K562 (cell line): ENCODE measurements at regions not wholly inside any gene's neighbourhood (a gene's known extent, or its start where the extent isn't known, plus 50 kb on each side); places are given as distances from the start of the nearest gene placed in this dataset.

Experiments used
- ATAC-seq: fragments of 200-7000 bp; cut with Tn5 transposase; 3 replicates; pipeline ENCODE4 v1.9.1; 2020; ENCODE audit warnings: moderate library complexity
- BruUV-seq: library from RNA; stranded (reverse); fragments of 400-500 nt; replicated peaks from 2 replicates; lab custom pipeline; 2021; lab: Mats Ljungman, UMichigan
- CTCF ChIA-PET: fragments of 300-600 bp; formaldehyde crosslinking; extraction: SDS; loops from one replicate; lab custom pipeline; 2021; ENCODE audit warnings: low intra/inter-chr PET ratio; lab: Yijun Ruan, JAX
- POLR2A ChIA-PET: fragments of 300-600, 350-650 bp; sonication (Branson Sonifier 250); formaldehyde crosslinking; extraction: SDS; loops from one replicate; lab custom pipeline; 2021; ENCODE audit warnings: antibody characterized with exemption, inconsistent platforms; lab: Yijun Ruan, JAX
- DNase-seq, 4 experiments: peaks; one replicate each; pipeline versions ENCODE4 v3.0.0 to v3.0.0-alpha.2; 2011 to 2018; ENCODE audit warnings: low spot score in 3 of 4, mixed read lengths in 3 of 4; ENCODE audit errors: extremely low read depth in 1 of 4
- FAIRE-seq: peaks from 2 replicates; lab custom pipeline; 2011; peaks lifted over from hg19 to GRCh38; lab: Jason Lieb, UNC
- H2AFZ ChIP-seq: 2 replicates; pipeline ENCODE4 v1.6.0; 2011; ENCODE audit warnings: low read depth, low read length, control low read depth, inconsistent platforms
- H3K27ac ChIP-seq: fragments of 200-600 bp; 3 replicates; pipeline ENCODE4 v1.8.0; 2011; ENCODE audit warnings: low read depth, mild to moderate bottlenecking, control low read depth, inconsistent platforms, low read length, moderate library complexity, mixed read lengths; ENCODE audit errors: extremely low read depth
- H3K27me3 ChIP-seq, 2 experiments: fragments of 300-600 bp in 1 of 2; 2 replicates in 1 of 2; 3 replicates in 1 of 2; pipeline versions ENCODE4 v1.6.0 to v1.8.0; 2011; ENCODE audit warnings: inconsistent platforms in 2 of 2, low read length in 2 of 2, mild to moderate bottlenecking in 1 of 2, mixed read lengths in 1 of 2, moderate library complexity in 1 of 2; ENCODE audit not compliant: control insufficient read depth in 2 of 2, insufficient read depth in 2 of 2
- H3K36me3 ChIP-seq: fragments of 300-600 bp; 3 replicates; pipeline ENCODE4 v1.8.0; 2011; ENCODE audit warnings: mild to moderate bottlenecking, low read length, inconsistent platforms; ENCODE audit not compliant: control insufficient read depth, insufficient read depth
- H3K4me1 ChIP-seq, 2 experiments: fragments of 200-600 bp in 1 of 2; replicated peaks in 1 of 2; 2 replicates in 1 of 2; 3 replicates in 1 of 2; pipeline versions ENCODE4 v1.5.1 to v1.8.0; 2011; ENCODE audit warnings: inconsistent platforms in 2 of 2, low read length in 2 of 2, mild to moderate bottlenecking in 1 of 2, mixed read lengths in 1 of 2, moderate library complexity in 1 of 2; ENCODE audit not compliant: control insufficient read depth in 2 of 2, insufficient read depth in 2 of 2
- H3K4me2 ChIP-seq: 2 replicates; pipeline ENCODE4 v1.6.1; 2011; ENCODE audit warnings: low read length, control low read depth, inconsistent platforms, mixed read lengths; ENCODE audit not compliant: insufficient read depth
- H3K4me3 ChIP-seq: fragments of 200-600 bp; sonication (generic), shearing (Covaris generic); 2 replicates; pipeline ENCODE4 v1.5.1; 2016; ENCODE audit warnings: control low read depth, inconsistent platforms
- H3K79me2 ChIP-seq: fragments of 200-600 bp; 3 replicates; pipeline ENCODE4 v1.8.0; 2011; ENCODE audit warnings: low read length, inconsistent platforms; ENCODE audit not compliant: control insufficient read depth, insufficient read depth
- H3K9ac ChIP-seq, 2 experiments: 2 replicates each; pipeline versions ENCODE4 v1.6.0 to v1.6.1; 2011; ENCODE audit warnings: low read depth in 2 of 2, low read length in 2 of 2, control low read depth in 1 of 2, inconsistent platforms in 1 of 2, mild to moderate bottlenecking in 1 of 2, mixed read lengths in 1 of 2; ENCODE audit not compliant: insufficient read depth in 1 of 2
- H3K9me1 ChIP-seq: one replicate; pipeline ENCODE4 v1.6.0; 2011; ENCODE audit warnings: inconsistent platforms, mild to moderate bottlenecking, low read length, moderate library complexity; ENCODE audit not compliant: control insufficient read depth, insufficient read depth
- H3K9me3 ChIP-seq: replicated peaks from 2 replicates; pipeline ENCODE4 v1.5.1; 2011; ENCODE audit warnings: low read depth, low read length, inconsistent platforms; ENCODE audit not compliant: control insufficient read depth, insufficient read depth
- H4K20me1 ChIP-seq: replicated peaks from 2 replicates; pipeline ENCODE4 v1.6.1; 2011; ENCODE audit warnings: low read length, inconsistent platforms, mixed read lengths; ENCODE audit not compliant: control insufficient read depth, insufficient read depth
- CHD1 ChIP-seq: fragments of 200-600 bp; sonication (generic); IDR thresholded peaks from one replicate; pipeline ENCODE4 v1.6.1; 2012; ENCODE audit warnings: mild to moderate bottlenecking, moderate library complexity, low read length, inconsistent platforms
- HDAC8 ChIP-seq: fragments of 450-650 bp; IDR thresholded peaks from 2 replicates; pipeline ENCODE4 v1.6.1; 2016; ENCODE audit warnings: mild to moderate bottlenecking, missing genetic modification characterization, moderate library complexity, missing compliant biosample characterization
- HDGF ChIP-seq: fragments of 450-650 bp; IDR thresholded peaks from 2 replicates; pipeline ENCODE4 v1.6.1; 2016
- MCM5 ChIP-seq: fragments of 450-650 bp; IDR thresholded peaks from 2 replicates; pipeline ENCODE4 v1.6.1; 2016; ENCODE audit warnings: low read depth
- MTA3 ChIP-seq: fragments of 450-650 bp; formaldehyde crosslinking; IDR thresholded peaks from 2 replicates; pipeline ENCODE4 v1.6.1; 2017; ENCODE audit warnings: mild to moderate bottlenecking, borderline replicate concordance
- MTF1 ChIP-seq: fragments of 250-450 bp; sonication (Bioruptor Pico); IDR thresholded peaks from 2 replicates; pipeline ENCODE4 v1.9.0; 2021; ENCODE audit warnings: moderate library complexity, mild to moderate bottlenecking, inconsistent platforms, borderline replicate concordance
- NONO ChIP-seq, 2 experiments: fragments of 200-400 bp in 1 of 2; fragments of 450-650 bp in 1 of 2; formaldehyde crosslinking in 1 of 2; IDR thresholded peaks; 2 replicates each; pipeline ENCODE4 v1.6.1; 2017; ENCODE audit warnings: low read depth in 2 of 2, mild to moderate bottlenecking in 2 of 2, moderate library complexity in 2 of 2, low read length in 1 of 2
- SP1 ChIP-seq: sonication (generic); formaldehyde crosslinking; IDR thresholded peaks from 2 replicates; pipeline ENCODE4 v1.8.1; 2022; ENCODE audit warnings: mild to moderate bottlenecking, missing genetic modification reagents
- SRSF1 ChIP-seq: fragments of 200-400 bp; formaldehyde crosslinking; IDR thresholded peaks from 2 replicates; pipeline ENCODE4 v1.6.1; 2017; ENCODE audit warnings: mild to moderate bottlenecking, low read depth, low read length, moderate library complexity
- ZNF121 ChIP-seq: sonication (generic); formaldehyde crosslinking; conservative IDR thresholded peaks from 2 replicates; pipeline ENCODE4 v1.8.0; 2022; ENCODE audit warnings: missing genetic modification reagents
- ZNF175 ChIP-seq: fragments of 200-800 bp; sonication (Bioruptor generic); IDR thresholded peaks from 2 replicates; pipeline ENCODE4 v1.6.1; 2016; ENCODE audit warnings: low read depth, mild to moderate bottlenecking, missing genetic modification characterization, missing compliant biosample characterization
- ZNF24 ChIP-seq: fragments of 450-650 bp; IDR thresholded peaks from 2 replicates; pipeline ENCODE4 v1.6.1; 2016
- ZNF75A ChIP-seq: fragments of 450-650 bp; formaldehyde crosslinking; IDR thresholded peaks from 2 replicates; pipeline ENCODE4 v1.4.0; 2020; ENCODE audit warnings: mild to moderate bottlenecking
- WGBS: fragments of 100-300 bp; shearing (Covaris generic); methylation state at CpG from one replicate; pipeline ENCODE4 v1.1.6; 2016; ENCODE audit warnings: low coverage, mixed read lengths; ENCODE audit not compliant: insufficient coverage; ENCODE audit errors: missing lambda C conversion rate; 5-methylcytosine and 5-hydroxymethylcytosine counted together
- in situ Hi-C: fragments of 300-500 bp; cut with MboI; formaldehyde crosslinking; loops from 4 replicates; pipeline ENCODE4 v1.15.0; 2018; ENCODE audit warnings: inconsistent platforms, mixed read lengths
- intact Hi-C: fragments of 100-400 bp; cut with micrococcal nuclease; formaldehyde crosslinking; loops from 2 replicates; pipeline ENCODE4 v1.14.2; 2022
- TF ChIP-seq, protein P1 (sequence below), 2 experiments: IDR thresholded peaks; 2 replicates each; pipeline ENCODE4 v1.6.1; 2012; ENCODE audit warnings: improper control_type of control experiment in 2 of 2, low read depth in 2 of 2, low read length in 2 of 2, borderline replicate concordance in 1 of 2
- TF ChIP-seq, protein P2 (sequence below): sonication (generic); formaldehyde crosslinking; IDR thresholded peaks from 2 replicates; pipeline ENCODE4 v1.8.0; 2022; ENCODE audit warnings: missing genetic modification reagents, mild to moderate bottlenecking, moderate library complexity, borderline replicate concordance
- TF ChIP-seq, protein P3 (sequence below): IDR thresholded peaks from 2 replicates; pipeline ENCODE4 v1.6.1; 2012; ENCODE audit warnings: low read depth, low read length, improper control_type of control experiment, borderline replicate concordance

DNA sequence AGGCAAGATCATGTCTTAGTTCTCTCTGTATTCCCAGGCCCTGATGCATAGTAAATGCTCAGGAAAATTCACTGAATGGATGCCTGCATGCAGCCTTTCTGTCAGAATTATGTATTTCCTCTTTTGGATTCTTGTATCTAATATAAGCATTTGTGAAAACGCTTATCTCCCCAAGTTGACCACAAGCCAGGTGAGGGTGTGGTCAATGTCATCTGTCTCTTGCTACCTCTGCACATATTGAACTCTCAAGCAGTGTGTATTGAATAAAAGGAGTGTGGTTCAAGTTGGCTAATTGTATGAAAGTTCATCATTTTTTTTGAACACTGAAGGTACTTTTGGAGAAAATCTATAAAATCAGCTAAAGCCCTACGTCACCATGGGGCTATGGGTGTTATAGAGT is 84.3 kb downstream of the CNGA2 start:
- POLR2A ChIA-PET, result no interaction called here
- DNase-seq (no peak), FAIRE-seq (no peak), ATAC-seq (no peak)
- H3K4me2 ChIP-seq, result no peak overlapping the region
- intact Hi-C loops, result no loop called here
- no peaks in the 10 kb centered on the region for H3K36me3 ChIP-seq
- H3K9ac ChIP-seq, result no peak overlapping the region
- no peak overlapping the region for H3K4me3 ChIP-seq
- CTCF ChIA-PET, result no interaction called here
- in situ Hi-C loops, result no loop called here
- no peak overlapping the region for H2AFZ ChIP-seq
- no TSS peak for BruUV-seq
- H3K79me2 ChIP-seq, result no peaks in the 10 kb centered on the region
- H3K9me3 ChIP-seq, result no peaks in the 10 kb centered on the region
- no peaks in the 10 kb centered on the region for H3K9me1 ChIP-seq
- no peak overlapping the region for H3K27ac ChIP-seq
- no peaks in the 10 kb centered on the region for H4K20me1 ChIP-seq
- no peaks in the 10 kb centered on the region for H3K4me1 ChIP-seq
- WGBS, result 0% methylated on average over 2 of the region's 2 CpGs
- peaks cover 0 to 9% of the 10 kb centered on the region in 2 experiments; a peak in 3 of 5 replicates for H3K27me3 ChIP-seq
- TF ChIP-seq MTF1 (no peak), MTA3 (no peak), CHD1 (no peak), ZNF175 (CRISPR knock-in tag) (no peak), SP1 (CRISPR knock-in tag) (no peak), HDGF (no peak), SRSF1 (no peak), ZNF24 (no peak), ZNF75A (CRISPR knock-in tag) (no peak), MCM5 (no peak), HDAC8 (tag) (no peak), NONO (IDR thresholded peaks at IDR 0.05; ENCODE audit: low read depth in 2 of 2, low read length in 1 of 2) (no peak), ZNF121 (CRISPR knock-in tag) (no peak)
- TF ChIP-seq, protein P1, sequence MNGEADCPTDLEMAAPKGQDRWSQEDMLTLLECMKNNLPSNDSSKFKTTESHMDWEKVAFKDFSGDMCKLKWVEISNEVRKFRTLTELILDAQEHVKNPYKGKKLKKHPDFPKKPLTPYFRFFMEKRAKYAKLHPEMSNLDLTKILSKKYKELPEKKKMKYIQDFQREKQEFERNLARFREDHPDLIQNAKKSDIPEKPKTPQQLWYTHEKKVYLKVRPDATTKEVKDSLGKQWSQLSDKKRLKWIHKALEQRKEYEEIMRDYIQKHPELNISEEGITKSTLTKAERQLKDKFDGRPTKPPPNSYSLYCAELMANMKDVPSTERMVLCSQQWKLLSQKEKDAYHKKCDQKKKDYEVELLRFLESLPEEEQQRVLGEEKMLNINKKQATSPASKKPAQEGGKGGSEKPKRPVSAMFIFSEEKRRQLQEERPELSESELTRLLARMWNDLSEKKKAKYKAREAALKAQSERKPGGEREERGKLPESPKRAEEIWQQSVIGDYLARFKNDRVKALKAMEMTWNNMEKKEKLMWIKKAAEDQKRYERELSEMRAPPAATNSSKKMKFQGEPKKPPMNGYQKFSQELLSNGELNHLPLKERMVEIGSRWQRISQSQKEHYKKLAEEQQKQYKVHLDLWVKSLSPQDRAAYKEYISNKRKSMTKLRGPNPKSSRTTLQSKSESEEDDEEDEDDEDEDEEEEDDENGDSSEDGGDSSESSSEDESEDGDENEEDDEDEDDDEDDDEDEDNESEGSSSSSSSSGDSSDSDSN (IDR thresholded peaks at IDR 0.05; ENCODE audit: borderline replicate concordance in 1 of 2, low read depth in 2 of 2, low read length in 2 of 2), result no peak
- TF ChIP-seq, protein P2, sequence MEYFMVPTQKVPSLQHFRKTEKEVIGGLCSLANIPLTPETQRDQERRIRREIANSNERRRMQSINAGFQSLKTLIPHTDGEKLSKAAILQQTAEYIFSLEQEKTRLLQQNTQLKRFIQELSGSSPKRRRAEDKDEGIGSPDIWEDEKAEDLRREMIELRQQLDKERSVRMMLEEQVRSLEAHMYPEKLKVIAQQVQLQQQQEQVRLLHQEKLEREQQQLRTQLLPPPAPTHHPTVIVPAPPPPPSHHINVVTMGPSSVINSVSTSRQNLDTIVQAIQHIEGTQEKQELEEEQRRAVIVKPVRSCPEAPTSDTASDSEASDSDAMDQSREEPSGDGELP (CRISPR knock-in tag), result no peak
- TF ChIP-seq, protein P3, sequence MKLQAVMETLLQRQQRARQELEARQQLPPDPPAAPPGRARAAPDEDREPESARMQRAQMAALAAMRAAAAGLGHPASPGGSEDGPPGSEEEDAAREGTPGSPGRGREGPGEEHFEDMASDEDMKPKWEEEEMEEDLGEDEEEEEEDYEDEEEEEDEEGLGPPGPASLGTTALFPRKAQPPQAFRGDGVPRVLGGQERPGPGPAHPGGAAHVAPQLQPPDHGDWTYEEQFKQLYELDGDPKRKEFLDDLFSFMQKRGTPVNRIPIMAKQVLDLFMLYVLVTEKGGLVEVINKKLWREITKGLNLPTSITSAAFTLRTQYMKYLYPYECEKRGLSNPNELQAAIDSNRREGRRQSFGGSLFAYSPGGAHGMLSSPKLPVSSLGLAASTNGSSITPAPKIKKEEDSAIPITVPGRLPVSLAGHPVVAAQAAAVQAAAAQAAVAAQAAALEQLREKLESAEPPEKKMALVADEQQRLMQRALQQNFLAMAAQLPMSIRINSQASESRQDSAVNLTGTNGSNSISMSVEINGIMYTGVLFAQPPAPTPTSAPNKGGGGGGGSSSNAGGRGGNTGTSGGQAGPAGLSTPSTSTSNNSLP, result no peak
